GM12872 (cell line): ENCODE measurements at regions not wholly inside any gene's neighbourhood (a gene's known extent, or its start where the extent isn't known, plus 50 kb on each side); places are given as distances from the start of the nearest gene placed in this dataset.

ENCODE experiments used
- TF ChIP-seq, protein P1 (sequence below): IDR thresholded peaks from 3 replicates; pipeline ENCODE4 v1.5.1; 2011; ENCODE audit warnings: low read depth, mild to moderate bottlenecking, low read length, moderate library complexity; ENCODE audit not compliant: insufficient read depth

DNA sequence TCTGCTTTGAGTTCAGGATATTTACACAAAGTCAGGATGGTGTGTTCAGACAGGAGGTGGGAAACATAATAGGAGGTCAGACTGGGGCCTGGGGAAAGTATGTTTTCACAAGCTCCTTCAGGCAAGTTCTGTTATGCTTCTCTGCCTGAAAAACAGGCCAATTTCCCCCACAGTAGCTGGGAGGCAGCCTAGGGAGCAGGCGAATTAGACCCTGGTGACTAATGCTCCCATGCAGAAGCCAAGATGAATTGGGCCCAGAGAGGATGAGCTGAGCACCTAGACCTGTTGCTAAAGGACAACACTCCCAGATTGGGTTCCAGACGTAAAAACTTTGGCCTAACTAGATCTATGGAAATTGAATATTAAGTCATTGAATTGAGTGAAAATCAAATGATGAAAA lies 142.2 kb upstream of the MAP3K7 start:
- TF ChIP-seq, protein P1, sequence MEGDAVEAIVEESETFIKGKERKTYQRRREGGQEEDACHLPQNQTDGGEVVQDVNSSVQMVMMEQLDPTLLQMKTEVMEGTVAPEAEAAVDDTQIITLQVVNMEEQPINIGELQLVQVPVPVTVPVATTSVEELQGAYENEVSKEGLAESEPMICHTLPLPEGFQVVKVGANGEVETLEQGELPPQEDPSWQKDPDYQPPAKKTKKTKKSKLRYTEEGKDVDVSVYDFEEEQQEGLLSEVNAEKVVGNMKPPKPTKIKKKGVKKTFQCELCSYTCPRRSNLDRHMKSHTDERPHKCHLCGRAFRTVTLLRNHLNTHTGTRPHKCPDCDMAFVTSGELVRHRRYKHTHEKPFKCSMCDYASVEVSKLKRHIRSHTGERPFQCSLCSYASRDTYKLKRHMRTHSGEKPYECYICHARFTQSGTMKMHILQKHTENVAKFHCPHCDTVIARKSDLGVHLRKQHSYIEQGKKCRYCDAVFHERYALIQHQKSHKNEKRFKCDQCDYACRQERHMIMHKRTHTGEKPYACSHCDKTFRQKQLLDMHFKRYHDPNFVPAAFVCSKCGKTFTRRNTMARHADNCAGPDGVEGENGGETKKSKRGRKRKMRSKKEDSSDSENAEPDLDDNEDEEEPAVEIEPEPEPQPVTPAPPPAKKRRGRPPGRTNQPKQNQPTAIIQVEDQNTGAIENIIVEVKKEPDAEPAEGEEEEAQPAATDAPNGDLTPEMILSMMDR = no peak

DNA sequence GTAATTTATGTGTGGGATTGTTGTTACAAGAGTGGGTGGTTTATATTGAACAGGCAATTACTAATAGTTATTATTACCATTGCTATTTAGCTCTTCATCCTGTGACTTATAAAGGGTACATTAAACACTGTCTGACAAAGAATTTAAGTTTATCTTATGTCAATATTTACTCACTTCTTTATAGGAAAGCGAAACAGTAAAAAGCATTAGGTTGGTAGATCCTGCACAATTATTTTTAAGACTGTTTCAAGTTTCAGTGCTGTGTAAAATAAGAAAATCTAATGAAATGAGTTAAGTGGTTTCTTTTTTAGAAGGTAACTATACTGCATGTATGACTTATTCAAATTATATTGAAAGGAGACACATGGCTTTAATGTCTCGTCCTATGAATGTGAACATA lies 135.8 kb upstream of the MAP3K7 start:
- TF ChIP-seq, protein P1 = no peak

- TF ChIP-seq, protein P1 = no peak
Measured at GRCh38 chr6:90720404-90720803, 133.5 kb upstream of the MAP3K7 start.

DNA sequence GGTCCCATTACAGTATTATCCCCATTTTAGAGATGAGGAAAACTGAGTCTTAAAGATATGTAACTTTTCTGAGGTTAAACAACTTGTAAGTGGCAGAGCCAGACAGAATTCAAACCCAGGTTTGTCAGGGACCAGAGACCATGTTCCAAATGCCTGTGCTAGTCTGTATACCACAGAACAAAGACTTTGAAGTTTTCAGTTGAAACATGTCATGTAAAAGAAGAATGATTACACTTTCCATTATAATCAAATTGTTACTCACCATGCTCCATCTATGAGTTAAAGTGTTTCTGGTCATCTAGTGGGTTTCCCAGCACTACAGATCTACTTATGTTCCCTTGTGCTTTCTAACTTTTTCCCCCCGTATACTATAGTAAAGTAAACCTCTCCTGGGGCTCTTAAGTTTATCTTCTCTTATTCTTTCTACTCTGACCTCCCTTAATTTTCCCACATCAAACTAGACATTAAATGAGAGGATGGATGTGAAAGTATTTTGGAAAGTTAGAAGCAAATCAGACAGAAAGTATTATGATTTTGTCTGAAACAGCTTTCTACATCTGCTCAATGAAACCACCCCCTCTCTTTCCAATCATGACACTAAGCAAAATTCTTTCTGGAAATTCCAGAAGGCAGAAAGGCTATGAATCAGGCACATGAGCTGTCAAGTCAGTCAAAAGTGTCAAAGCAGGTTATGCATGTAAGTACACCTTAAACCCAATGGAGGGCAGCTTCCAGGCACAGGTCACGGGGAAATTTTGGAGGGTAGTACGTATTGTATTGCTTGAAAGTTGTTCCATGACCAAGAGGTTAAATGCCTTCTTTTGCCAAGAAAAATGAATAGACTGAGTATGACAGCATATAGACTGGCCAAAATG lies 132.7 kb upstream of the MAP3K7 start:
- TF ChIP-seq, protein P1 = no peak

GRCh38 chr6:90716376-90716775 lies 129.5 kb upstream of the MAP3K7 start:
- TF ChIP-seq, protein P1 = no peak

GRCh38 chr6:90715093-90715655 lies 128.3 kb upstream of the MAP3K7 start:
- TF ChIP-seq, protein P1 = no peak

GRCh38 chr6:90714319-90714718 lies 127.4 kb upstream of the MAP3K7 start:
- TF ChIP-seq, protein P1 = no peak
